IMR-90 (cell line): ENCODE measurements at regions not wholly inside any gene's neighbourhood (a gene's known extent, or its start where the extent isn't known, plus 50 kb on each side); places are given as distances from the start of the nearest gene placed in this dataset.

ENCODE experiments used
- ATAC-seq: fragments of 200-7000 bp; cut with Tn5 transposase; 2 replicates; pipeline ENCODE4 v1.9.1; 2020; ENCODE audit warnings: low read depth, mild to moderate bottlenecking, moderate library complexity
- BruUV-seq: library from RNA; stranded (reverse); fragments of 400-500 nt; replicated peaks from 2 replicates; lab custom pipeline; 2021; lab: Mats Ljungman, UMichigan
- CTCF ChIA-PET: fragments of 300-600 bp; formaldehyde crosslinking; extraction: SDS; loops from one replicate; lab custom pipeline; 2021; ENCODE audit warnings: antibody characterized with exemption; lab: Yijun Ruan, JAX
- POLR2A ChIA-PET: fragments of 300-600 bp; sonication (Branson Sonifier 250); formaldehyde crosslinking; loops from one replicate; lab custom pipeline; 2022; ENCODE audit warnings: antibody characterized with exemption; ENCODE audit not compliant: unreplicated experiment; lab: Charles Lee
- DNase-seq: peaks from one replicate; pipeline ENCODE4 v3.0.0; 2013
- H2AFZ ChIP-seq: replicated peaks from 2 replicates; pipeline ENCODE3; 2013; ENCODE audit warnings: low read length, mild to moderate bottlenecking; ENCODE audit not compliant: poor library complexity
- H2AK5ac ChIP-seq: 2 replicates; pipeline ENCODE4 v1.6.1; 2013; ENCODE audit warnings: low read depth, low read length, inconsistent platforms
- H2AK9ac ChIP-seq: replicated peaks from 2 replicates; pipeline ENCODE3; 2013; ENCODE audit warnings: mild to moderate bottlenecking, low read depth, low read length, moderate library complexity; ENCODE audit not compliant: poor library complexity
- H2BK120ac ChIP-seq: 2 replicates; pipeline ENCODE4 v1.6.1; 2013; ENCODE audit warnings: low read depth, low read length, inconsistent platforms
- H2BK15ac ChIP-seq: 3 replicates; pipeline ENCODE4 v1.6.1; 2013; ENCODE audit warnings: low read depth, low read length, inconsistent platforms
- H2BK20ac ChIP-seq: 2 replicates; pipeline ENCODE4 v1.6.1; 2013; ENCODE audit warnings: low read depth, mild to moderate bottlenecking, inconsistent platforms, low read length, moderate library complexity
- H2BK5ac ChIP-seq: 2 replicates; pipeline ENCODE4 v1.6.1; 2013; ENCODE audit warnings: mild to moderate bottlenecking, low read depth, low read length, inconsistent platforms; ENCODE audit not compliant: poor library complexity, severe bottlenecking
- H3K14ac ChIP-seq: replicated peaks from 2 replicates; pipeline ENCODE4 v1.6.1; 2013; ENCODE audit warnings: low read depth, low read length, inconsistent platforms
- H3K18ac ChIP-seq: 2 replicates; pipeline ENCODE4 v1.6.1; 2013; ENCODE audit warnings: low read depth, low read length, control low read depth
- H3K23ac ChIP-seq: 2 replicates; pipeline ENCODE4 v1.6.1; 2013; ENCODE audit warnings: low read depth, low read length, inconsistent platforms
- H3K27ac ChIP-seq: 2 replicates; pipeline ENCODE4 v1.5.1; 2013; ENCODE audit warnings: mild to moderate bottlenecking, control low read depth, low read length; ENCODE audit not compliant: insufficient read depth
- H3K27me3 ChIP-seq: 2 replicates; pipeline ENCODE4 v1.6.1; 2013; ENCODE audit warnings: low read length; ENCODE audit not compliant: control insufficient read depth, insufficient read depth
- H3K36me3 ChIP-seq: 2 replicates; pipeline ENCODE4 v1.6.1; 2013; ENCODE audit warnings: low read length, mixed read lengths; ENCODE audit not compliant: control insufficient read depth, insufficient read depth
- H3K4ac ChIP-seq: 2 replicates; pipeline ENCODE4 v1.6.1; 2013; ENCODE audit warnings: low read depth, low read length, inconsistent platforms
- H3K4me1 ChIP-seq: 2 replicates; pipeline ENCODE4 v1.6.1; 2013; ENCODE audit warnings: low read length, mixed read lengths; ENCODE audit not compliant: control insufficient read depth, insufficient read depth
- H3K4me2 ChIP-seq: 2 replicates; pipeline ENCODE4 v1.6.1; 2013; ENCODE audit warnings: low read depth, mild to moderate bottlenecking, control low read depth, low read length, moderate library complexity
- H3K4me3 ChIP-seq: 2 replicates; pipeline ENCODE4 v1.5.1; 2013; ENCODE audit warnings: low read depth, mild to moderate bottlenecking, control low read depth, low read length, moderate library complexity; ENCODE audit not compliant: insufficient read depth
- H3K56ac ChIP-seq: 2 replicates; pipeline ENCODE4 v1.6.1; 2013; ENCODE audit warnings: low read length, inconsistent platforms; ENCODE audit not compliant: insufficient read depth; ENCODE audit errors: extremely low read depth
- H3K79me1 ChIP-seq, 2 experiments: 2 replicates each; pipeline ENCODE4 v1.6.1; 2013; ENCODE audit warnings: low read length in 2 of 2, inconsistent platforms in 1 of 2, low read depth in 1 of 2
- H3K9ac ChIP-seq: 2 replicates; pipeline ENCODE4 v1.6.1; 2013; ENCODE audit warnings: low read depth, low read length, control low read depth
- H3K9me1 ChIP-seq: 2 replicates; pipeline ENCODE4 v1.6.1; 2013; ENCODE audit warnings: low read length, inconsistent platforms; ENCODE audit not compliant: insufficient read depth
- H3K9me3 ChIP-seq: 2 replicates; pipeline ENCODE4 v1.6.1; 2013; ENCODE audit warnings: low read length; ENCODE audit not compliant: control insufficient read depth, insufficient read depth
- H4K20me1 ChIP-seq: 2 replicates; pipeline ENCODE4 v1.6.1; 2013; ENCODE audit warnings: low read length, inconsistent platforms; ENCODE audit not compliant: insufficient read depth
- H4K5ac ChIP-seq: 2 replicates; pipeline ENCODE4 v1.6.1; 2013; ENCODE audit warnings: mild to moderate bottlenecking, low read depth, low read length, control low read depth
- H4K8ac ChIP-seq, 2 experiments: 2 replicates each; pipeline ENCODE4 v1.6.1; 2013; ENCODE audit warnings: low read depth in 2 of 2, low read length in 2 of 2, control low read depth in 1 of 2, inconsistent platforms in 1 of 2
- H4K91ac ChIP-seq: 2 replicates; pipeline ENCODE4 v1.6.1; 2013; ENCODE audit warnings: low read depth, low read length, inconsistent platforms; ENCODE audit not compliant: insufficient read depth
- MAFK ChIP-seq: IDR thresholded peaks from 2 replicates; pipeline ENCODE4 v1.6.1; 2012; ENCODE audit warnings: low read depth, low read length, improper control_type of control experiment
- WGBS, 2 experiments: methylation state at CpG; one replicate each; pipeline versions ENCODE4 v1.1.5 to v1.1.7; 2013; ENCODE audit warnings: missing lambda C conversion rate in 2 of 2; ENCODE audit not compliant: insufficient read length in 1 of 2; ENCODE audit errors: extremely low coverage in 2 of 2; 5-methylcytosine and 5-hydroxymethylcytosine counted together
- dilution Hi-C: fragments of 300-500 bp; cut with HindIII; formaldehyde crosslinking; loops from one replicate; pipeline ENCODE4 v1.14.3; 2018; ENCODE audit warnings: low sequenced_read_pairs; ENCODE audit not compliant: unreplicated experiment
- in situ Hi-C: fragments of 300-500 bp; cut with MboI; formaldehyde crosslinking; loops from 3 replicates; pipeline ENCODE4 v1.14.3; 2019; ENCODE audit warnings: low sequenced_read_pairs, inconsistent platforms, mixed read lengths
- intact Hi-C: fragments of 100-400 bp; cut with micrococcal nuclease; formaldehyde crosslinking; loops from 2 replicates; pipeline ENCODE4 v1.10.0; 2022
- TF ChIP-seq, protein P1 (sequence below): fragments of 150-350 bp; IDR thresholded peaks from 2 replicates; pipeline ENCODE4 v1.6.1; 2016; ENCODE audit warnings: low read depth, mild to moderate bottlenecking, low read length, moderate library complexity, borderline replicate concordance

GRCh38 chr15:95444860-95445259 is 885.6 kb upstream of the NR2F2 start:
- 67% methylated on average over 3 of the region's 4 CpGs; no CpG with 5 or more reads in 1 of the 2 experiments for WGBS, 2 experiments
- H2BK15ac ChIP-seq, result no peak overlapping the region
- no TSS peak for BruUV-seq

More at GRCh38 chr15:95444860-95445259, 885.6 kb upstream of the NR2F2 start:
- Histone ChIP-seq H3K9ac (no peak overlapping the region), H3K56ac (no peak overlapping the region), H4K91ac (no peak overlapping the region), H3K79me1 (no peaks in the 10 kb centered on the region), H3K27me3 (no peaks in the 10 kb centered on the region), H2BK120ac (no peak overlapping the region), H3K9me3 (no peaks in the 10 kb centered on the region), H3K4me1 (peaks cover 5% of the 10 kb centered on the region; the same call in 1 of the 2 replicates), H2AK9ac (no peak overlapping the region), H3K9me1 (no peaks in the 10 kb centered on the region), H2BK5ac (no peak overlapping the region), H3K4ac (no peak overlapping the region), H2AFZ (no peak overlapping the region), H4K8ac (no peak overlapping the region), H4K20me1 (no peaks in the 10 kb centered on the region), H3K18ac (no peak overlapping the region), H4K5ac (no peak overlapping the region), H2BK20ac (no peak overlapping the region), H3K27ac (no peak overlapping the region), H3K36me3 (no peaks in the 10 kb centered on the region), H3K4me3 (no peak overlapping the region), H3K23ac (no peak overlapping the region), H3K14ac (no peak overlapping the region), H3K4me2 (no peak overlapping the region), H2AK5ac (no peak overlapping the region)
- intact Hi-C loops (no loop called here), dilution Hi-C loops (no loop called here), in situ Hi-C loops (no loop called here)
- ATAC-seq (no peak), DNase-seq (no peak)
- TF ChIP-seq, protein P1, sequence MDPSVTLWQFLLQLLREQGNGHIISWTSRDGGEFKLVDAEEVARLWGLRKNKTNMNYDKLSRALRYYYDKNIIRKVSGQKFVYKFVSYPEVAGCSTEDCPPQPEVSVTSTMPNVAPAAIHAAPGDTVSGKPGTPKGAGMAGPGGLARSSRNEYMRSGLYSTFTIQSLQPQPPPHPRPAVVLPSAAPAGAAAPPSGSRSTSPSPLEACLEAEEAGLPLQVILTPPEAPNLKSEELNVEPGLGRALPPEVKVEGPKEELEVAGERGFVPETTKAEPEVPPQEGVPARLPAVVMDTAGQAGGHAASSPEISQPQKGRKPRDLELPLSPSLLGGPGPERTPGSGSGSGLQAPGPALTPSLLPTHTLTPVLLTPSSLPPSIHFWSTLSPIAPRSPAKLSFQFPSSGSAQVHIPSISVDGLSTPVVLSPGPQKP, result no peak
- TF ChIP-seq MAFK, result peak; percentile 89
- POLR2A ChIA-PET, result no interaction called here
- CTCF ChIA-PET, result no interaction called here
